BE2C (cell line): ENCODE measurements at regions not wholly inside any gene's neighbourhood (a gene's known extent, or its start where the extent isn't known, plus 50 kb on each side); places are given as distances from the start of the nearest gene placed in this dataset.

Experiments
- DNase-seq: peaks from one replicate; pipeline ENCODE4 v3.0.0-alpha.2; 2020
- H3K27me3 ChIP-seq: fragments of 250-450 bp; sonication (Bioruptor Pico); 2 replicates; pipeline ENCODE4 v1.5.1; 2020; ENCODE audit warnings: mild to moderate bottlenecking
- H3K36me3 ChIP-seq: fragments of 250-450 bp; sonication (Bioruptor Pico); 2 replicates; pipeline ENCODE4 v1.5.1; 2020; ENCODE audit warnings: mild to moderate bottlenecking
- H3K4me1 ChIP-seq: fragments of 250-450 bp; sonication (Bioruptor Pico); 2 replicates; pipeline ENCODE4 v1.5.1; 2020
- H3K4me3 ChIP-seq: 2 replicates; pipeline ENCODE4 v1.5.1; 2011; ENCODE audit warnings: low read depth, low read length
- H3K9me3 ChIP-seq: fragments of 250-450 bp; sonication (Bioruptor Pico); 2 replicates; pipeline ENCODE4 v1.5.1; 2020
- CTCF ChIP-seq: IDR thresholded peaks from 2 replicates; pipeline ENCODE4 v1.5.1; 2012; ENCODE audit warnings: mild to moderate bottlenecking, low read depth, low read length

- H3K4me1 ChIP-seq: no peaks in the 10 kb centered on the region; the same call in 1 of the 2 replicates
- no peak for TF ChIP-seq CTCF
- H3K9me3 ChIP-seq: no peaks in the 10 kb centered on the region
- peaks cover 25% of the 10 kb centered on the region for H3K27me3 ChIP-seq
- DNase-seq: no peak
- H3K36me3 ChIP-seq: no peaks in the 10 kb centered on the region
- H3K4me3 ChIP-seq: no peak overlapping the region
Measured at GRCh38 chr4:110900213-110900769, 277.4 kb upstream of the PITX2 start.

DNA sequence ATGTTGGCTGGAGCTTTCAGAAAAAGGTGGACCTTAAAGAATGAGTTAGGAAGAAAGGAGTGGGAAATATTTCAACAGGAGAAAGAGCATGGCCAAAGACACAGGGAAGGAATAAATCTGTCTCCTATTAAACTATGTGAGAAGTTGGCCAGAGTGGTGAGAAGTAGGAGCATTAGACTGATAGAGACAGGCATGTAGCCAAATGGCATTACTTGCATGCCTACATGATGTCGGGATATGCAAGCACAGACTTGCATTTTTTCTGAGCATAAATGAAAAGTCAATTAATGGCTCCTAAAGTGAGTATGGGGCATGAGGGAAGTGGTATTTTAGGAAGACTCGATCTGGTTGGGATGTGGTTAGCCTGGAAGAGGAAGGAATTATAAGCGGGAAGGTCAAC lies 279.6 kb upstream of the PITX2 start:
- Histone ChIP-seq H3K4me3 (no peak overlapping the region), H3K36me3 (no peaks in the 10 kb centered on the region), H3K27me3 (peaks cover 25% of the 10 kb centered on the region), H3K9me3 (no peaks in the 10 kb centered on the region), H3K4me1 (no peaks in the 10 kb centered on the region; the same call in 1 of the 2 replicates)
- TF ChIP-seq CTCF: no peak
- DNase-seq: no peak

- TF ChIP-seq CTCF: no peak
- Histone ChIP-seq H3K4me3 (no peak overlapping the region), H3K9me3 (no peaks in the 10 kb centered on the region), H3K36me3 (no peaks in the 10 kb centered on the region), H3K27me3 (peaks cover 23% of the 10 kb centered on the region), H3K4me1 (no peaks in the 10 kb centered on the region; the same call in 1 of the 2 replicates)
- DNase-seq: no peak
Measured at GRCh38 chr4:110904435-110905065, 281.7 kb upstream of the PITX2 start.

DNA sequence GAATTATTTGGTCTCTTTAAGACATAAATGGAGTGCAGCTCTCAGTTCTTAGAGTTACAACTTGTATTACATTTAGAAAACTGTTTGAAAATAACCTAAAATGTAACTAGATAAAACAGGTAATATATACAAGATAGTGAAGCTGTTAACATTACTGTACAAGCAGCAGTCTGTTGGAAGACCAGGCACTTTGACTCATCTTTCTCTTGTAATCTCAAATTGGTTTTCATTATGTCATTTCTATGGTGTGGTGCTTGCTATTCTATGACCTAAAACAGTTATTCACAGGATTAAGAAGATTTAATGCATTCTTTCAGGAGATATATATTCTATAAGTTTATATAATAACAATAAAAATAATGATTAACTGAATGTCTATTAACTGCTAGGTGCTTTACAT lies 282.5 kb upstream of the PITX2 start:
- Histone ChIP-seq H3K9me3 (no peaks in the 10 kb centered on the region), H3K4me1 (no peaks in the 10 kb centered on the region; the same call in 1 of the 2 replicates), H3K27me3 (peaks cover 16% of the 10 kb centered on the region), H3K4me3 (no peak overlapping the region), H3K36me3 (no peaks in the 10 kb centered on the region)
- no peak for DNase-seq
- no peak for TF ChIP-seq CTCF

DNA sequence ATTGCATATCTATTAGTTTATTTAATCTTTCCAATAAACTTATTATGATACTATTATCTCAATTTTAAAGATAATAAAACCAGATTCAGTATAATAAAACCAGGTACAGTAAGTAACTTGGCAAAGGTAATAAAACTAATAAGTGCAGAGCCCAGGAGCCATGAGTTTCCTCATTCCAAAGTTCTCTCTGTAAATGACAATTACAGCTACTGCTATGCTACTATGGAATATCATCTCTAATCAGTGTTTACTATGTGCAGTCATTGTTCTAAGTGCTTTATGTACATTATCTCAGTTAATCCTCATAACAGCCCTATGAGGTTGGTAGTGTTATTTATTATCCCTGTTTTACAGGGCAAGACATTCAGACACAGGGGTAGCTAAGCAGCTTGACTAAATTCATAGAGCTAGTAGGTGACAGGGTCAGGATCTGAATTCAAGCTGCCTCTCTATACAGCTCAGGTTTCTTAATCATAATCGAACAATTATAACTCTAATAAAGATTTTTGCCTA lies 285.0 kb upstream of the PITX2 start:
- Histone ChIP-seq H3K4me3 (no peak overlapping the region), H3K27me3 (peaks cover 7% of the 10 kb centered on the region), H3K4me1 (no peaks in the 10 kb centered on the region), H3K9me3 (no peaks in the 10 kb centered on the region), H3K36me3 (no peaks in the 10 kb centered on the region)
- no peak for TF ChIP-seq CTCF
- no peak for DNase-seq

GRCh38 chr4:110914791-110915190 lies 291.9 kb upstream of the PITX2 start:
- Histone ChIP-seq H3K36me3 (no peaks in the 10 kb centered on the region), H3K27me3 (no peaks in the 10 kb centered on the region), H3K4me3 (no peak overlapping the region), H3K4me1 (no peaks in the 10 kb centered on the region), H3K9me3 (no peaks in the 10 kb centered on the region)
- no peak for TF ChIP-seq CTCF
- DNase-seq: no peak
